AG04450 (cell line): ENCODE measurements at regions not wholly inside any gene's neighbourhood (a gene's known extent, or its start where the extent isn't known, plus 50 kb on each side); places are given as distances from the start of the nearest gene placed in this dataset.

Source experiments
- CTCF ChIA-PET: fragments of 300-600, 350-600 bp; formaldehyde crosslinking; extraction: SDS; loops from one replicate; lab custom pipeline; 2022; ENCODE audit warnings: antibody characterized with exemption, inconsistent platforms; lab: Charles Lee
- POLR2A ChIA-PET: fragments of 350-600 bp; formaldehyde crosslinking; extraction: SDS; loops from one replicate; lab custom pipeline; 2021; ENCODE audit warnings: antibody characterized with exemption, inconsistent platforms; lab: Yijun Ruan, JAX
- DNase-seq: peaks from one replicate; pipeline ENCODE4 v3.0.0-alpha.2; 2011; ENCODE audit warnings: low read depth, low spot score
- H3K27ac ChIP-seq: one replicate; pipeline ENCODE4 v1.5.1; 2012; ENCODE audit warnings: low read depth, low read length, control low read depth
- H3K27me3 ChIP-seq: one replicate; pipeline ENCODE4 v1.6.0; 2012; ENCODE audit warnings: low read length; ENCODE audit not compliant: control insufficient read depth, insufficient read depth
- H3K4me3 ChIP-seq: 2 replicates; pipeline ENCODE4 v1.5.1; 2011; ENCODE audit warnings: mild to moderate bottlenecking, low read depth, low read length, control low read depth
- H3K9me3 ChIP-seq: 2 replicates; pipeline ENCODE4 v1.5.1; 2012; ENCODE audit warnings: low read length; ENCODE audit not compliant: control insufficient read depth, insufficient read depth
- CTCF ChIP-seq: IDR thresholded peaks from 2 replicates; pipeline ENCODE4 v1.5.1; 2011; ENCODE audit warnings: low read depth, low read length, control low read depth, inconsistent platforms

GRCh38 chr9:107938801-107939386 lies 449.3 kb upstream of the KLF4 start:
- ChIA-PET POLR2A (no interaction called here), CTCF (no interaction called here)
- Histone ChIP-seq H3K27ac (no peak overlapping the region), H3K9me3 (no peaks in the 10 kb centered on the region), H3K4me3 (no peak overlapping the region), H3K27me3 (peaks cover 3% of the 10 kb centered on the region)
- TF ChIP-seq CTCF, result no peak
- no peak for DNase-seq

GRCh38 chr9:107935931-107936330 lies 446.4 kb upstream of the KLF4 start:
- Histone ChIP-seq H3K4me3 (no peak overlapping the region), H3K9me3 (no peaks in the 10 kb centered on the region)
- POLR2A ChIA-PET, result no interaction called here

GRCh38 chr9:107933516-107933915 lies 443.9 kb upstream of the KLF4 start:
- peaks cover 3% of the 10 kb centered on the region for H3K27me3 ChIP-seq
- no peak for TF ChIP-seq CTCF
- no peaks in the 10 kb centered on the region for H3K9me3 ChIP-seq
- no peak overlapping the region for H3K4me3 ChIP-seq
- CTCF ChIA-PET, result no interaction called here
- no peak for DNase-seq
- POLR2A ChIA-PET, result no interaction called here
- no peak overlapping the region for H3K27ac ChIP-seq

More at GRCh38 chr9:107935931-107936330, 446.4 kb upstream of the KLF4 start:
- TF ChIP-seq CTCF, result no peak
- H3K27me3 ChIP-seq, result peaks cover 3% of the 10 kb centered on the region
- no peak for DNase-seq
- CTCF ChIA-PET, result no interaction called here
- no peak overlapping the region for H3K27ac ChIP-seq

DNA sequence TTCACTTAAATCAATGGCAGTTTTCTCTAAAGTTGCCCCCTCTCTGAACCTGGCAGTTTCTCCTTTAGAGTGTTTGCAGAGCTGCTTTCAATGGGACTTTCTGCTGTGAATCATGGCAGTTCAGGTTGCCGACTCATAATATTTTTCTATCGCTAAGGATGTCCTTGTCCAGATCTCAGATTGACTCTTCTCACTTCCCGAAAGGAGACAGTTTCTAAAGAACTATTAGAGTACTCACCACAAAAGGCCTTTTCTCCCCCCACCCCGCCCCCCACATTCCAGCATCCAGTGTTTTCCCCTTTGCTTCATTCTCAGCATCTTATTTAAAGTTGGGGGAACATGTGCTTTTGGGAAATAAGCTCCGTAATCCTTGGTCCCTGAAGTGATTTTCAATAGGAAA lies 443.5 kb upstream of the KLF4 start:
- Histone ChIP-seq H3K27ac (no peak overlapping the region), H3K4me3 (no peak overlapping the region), H3K27me3 (peaks cover 3% of the 10 kb centered on the region), H3K9me3 (no peaks in the 10 kb centered on the region)
- no peak for DNase-seq
- ChIA-PET POLR2A (no interaction called here), CTCF (no interaction called here)
- TF ChIP-seq CTCF, result no peak

- TF ChIP-seq CTCF, result no peak
- CTCF ChIA-PET, result no interaction called here
- POLR2A ChIA-PET, result interaction anchor here (0.6 kb wide), 1 partner anchor 294 kb away, joined by 4 read pairs; no protein-coding TSS in a partner anchor
- no peak overlapping the region for H3K27ac ChIP-seq
- H3K9me3 ChIP-seq, result no peaks in the 10 kb centered on the region
- peaks cover 3% of the 10 kb centered on the region for H3K27me3 ChIP-seq
- no peak for DNase-seq
- no peak overlapping the region for H3K4me3 ChIP-seq
Measured at GRCh38 chr9:107932601-107933000, 443.0 kb upstream of the KLF4 start.
